ENCODE measurements at regions not wholly inside any gene's neighbourhood (a gene's known extent, or its start where the extent isn't known, plus 50 kb on each side); places are given as distances from the start of the nearest gene placed in this dataset.

DNA sequence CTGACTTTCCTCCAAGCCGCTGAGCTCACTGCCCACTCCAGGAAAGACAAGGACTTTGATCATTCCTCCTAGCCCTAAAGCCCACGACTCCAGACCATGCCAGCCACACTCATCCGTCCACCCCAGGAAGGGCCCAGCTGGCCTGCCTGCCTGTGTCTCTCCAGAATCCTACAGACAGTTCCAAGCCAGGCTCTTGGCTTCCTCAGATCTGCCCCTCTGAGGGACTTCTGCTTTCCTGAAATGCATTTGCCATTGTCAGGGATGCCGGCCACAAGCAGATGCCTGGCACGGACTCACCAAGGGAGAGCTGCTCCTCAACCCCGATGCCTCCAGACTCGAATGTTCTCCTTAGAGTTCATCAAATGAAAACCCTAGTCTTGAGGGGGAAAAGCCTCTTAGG lies 155.8 kb downstream of the OAT start:
- Mint-ChIP-seq H3K27ac (ENCODE audit: unreplicated experiment) (no peak overlapping the region), H3K4me1 (ENCODE audit: low read depth, unreplicated experiment) (no peaks in the 10 kb centered on the region), H3K36me3 (ENCODE audit: insufficient read depth, unreplicated experiment) (no peaks in the 10 kb centered on the region), H3K27me3 (ENCODE audit: unreplicated experiment) (peaks cover 34% of the 10 kb centered on the region), H3K9me3 (ENCODE audit: low read depth, unreplicated experiment) (no peaks in the 10 kb centered on the region), H3K4me3 (ENCODE audit: low read depth, unreplicated experiment) (no peak overlapping the region)
- intact Hi-C loops (cut with micrococcal nuclease; ENCODE audit: unreplicated experiment) = no loop called here
- no peak for DNase-seq
- CTCF ChIA-PET = interaction anchor here (0.6 kb wide), 2 partner anchors 97 to 120 kb away, joined by 5 to 7 read pairs; no protein-coding TSS in a partner anchor
- TF ChIP-seq, protein P1, sequence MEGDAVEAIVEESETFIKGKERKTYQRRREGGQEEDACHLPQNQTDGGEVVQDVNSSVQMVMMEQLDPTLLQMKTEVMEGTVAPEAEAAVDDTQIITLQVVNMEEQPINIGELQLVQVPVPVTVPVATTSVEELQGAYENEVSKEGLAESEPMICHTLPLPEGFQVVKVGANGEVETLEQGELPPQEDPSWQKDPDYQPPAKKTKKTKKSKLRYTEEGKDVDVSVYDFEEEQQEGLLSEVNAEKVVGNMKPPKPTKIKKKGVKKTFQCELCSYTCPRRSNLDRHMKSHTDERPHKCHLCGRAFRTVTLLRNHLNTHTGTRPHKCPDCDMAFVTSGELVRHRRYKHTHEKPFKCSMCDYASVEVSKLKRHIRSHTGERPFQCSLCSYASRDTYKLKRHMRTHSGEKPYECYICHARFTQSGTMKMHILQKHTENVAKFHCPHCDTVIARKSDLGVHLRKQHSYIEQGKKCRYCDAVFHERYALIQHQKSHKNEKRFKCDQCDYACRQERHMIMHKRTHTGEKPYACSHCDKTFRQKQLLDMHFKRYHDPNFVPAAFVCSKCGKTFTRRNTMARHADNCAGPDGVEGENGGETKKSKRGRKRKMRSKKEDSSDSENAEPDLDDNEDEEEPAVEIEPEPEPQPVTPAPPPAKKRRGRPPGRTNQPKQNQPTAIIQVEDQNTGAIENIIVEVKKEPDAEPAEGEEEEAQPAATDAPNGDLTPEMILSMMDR (IDR thresholded peaks at IDR 0.05; ENCODE audit: unreplicated experiment) = no peak
- BruUV-seq (replicated peaks) = no TSS peak

DNA sequence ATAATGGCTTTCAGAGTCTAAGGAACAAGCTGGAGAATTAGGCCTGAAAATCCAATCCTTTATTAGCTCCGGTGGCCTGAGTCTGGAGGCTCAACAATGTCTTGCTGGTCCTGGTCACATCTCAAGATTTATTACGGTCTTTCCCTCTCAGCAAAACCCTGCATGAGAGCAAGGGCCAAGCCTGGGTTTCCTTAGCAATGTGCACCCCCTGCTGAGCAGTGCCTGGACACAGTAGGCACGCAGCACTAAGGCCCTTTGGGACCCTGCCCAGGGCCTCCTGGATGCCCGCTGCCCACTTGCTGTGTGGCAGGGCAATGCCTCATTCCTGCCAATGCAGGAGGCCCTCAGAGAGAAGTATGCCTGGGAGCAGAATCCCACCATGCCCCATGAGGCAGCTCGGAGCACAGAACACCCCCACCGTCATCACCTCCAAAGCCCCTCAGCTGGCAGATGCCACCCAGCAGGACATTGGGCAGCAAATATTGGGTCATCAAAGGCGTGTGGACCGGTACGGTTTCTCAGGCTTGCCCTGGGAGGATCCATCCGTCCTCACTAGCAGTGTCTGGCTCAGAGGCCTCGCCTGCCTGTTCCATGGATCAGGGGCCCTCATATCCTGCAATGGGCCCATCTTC lies 156.4 kb downstream of the OAT start:
- intact Hi-C loops (cut with micrococcal nuclease; ENCODE audit: unreplicated experiment) = no loop called here
- no peak for DNase-seq
- BruUV-seq (replicated peaks) = no TSS peak
- Mint-ChIP-seq H3K4me1 (ENCODE audit: low read depth, unreplicated experiment) (no peaks in the 10 kb centered on the region), H3K27ac (ENCODE audit: unreplicated experiment) (no peak overlapping the region), H3K27me3 (ENCODE audit: unreplicated experiment) (peaks cover 34% of the 10 kb centered on the region), H3K36me3 (ENCODE audit: insufficient read depth, unreplicated experiment) (no peaks in the 10 kb centered on the region), H3K9me3 (ENCODE audit: low read depth, unreplicated experiment) (no peaks in the 10 kb centered on the region), H3K4me3 (ENCODE audit: low read depth, unreplicated experiment) (no peak overlapping the region)
- CTCF ChIA-PET = interaction anchor here (0.6 kb wide), 1 partner anchor 121 kb away, joined by 5 read pairs; no protein-coding TSS in a partner anchor
- TF ChIP-seq, protein P1 (IDR thresholded peaks at IDR 0.05; ENCODE audit: unreplicated experiment) = no peak

DNA sequence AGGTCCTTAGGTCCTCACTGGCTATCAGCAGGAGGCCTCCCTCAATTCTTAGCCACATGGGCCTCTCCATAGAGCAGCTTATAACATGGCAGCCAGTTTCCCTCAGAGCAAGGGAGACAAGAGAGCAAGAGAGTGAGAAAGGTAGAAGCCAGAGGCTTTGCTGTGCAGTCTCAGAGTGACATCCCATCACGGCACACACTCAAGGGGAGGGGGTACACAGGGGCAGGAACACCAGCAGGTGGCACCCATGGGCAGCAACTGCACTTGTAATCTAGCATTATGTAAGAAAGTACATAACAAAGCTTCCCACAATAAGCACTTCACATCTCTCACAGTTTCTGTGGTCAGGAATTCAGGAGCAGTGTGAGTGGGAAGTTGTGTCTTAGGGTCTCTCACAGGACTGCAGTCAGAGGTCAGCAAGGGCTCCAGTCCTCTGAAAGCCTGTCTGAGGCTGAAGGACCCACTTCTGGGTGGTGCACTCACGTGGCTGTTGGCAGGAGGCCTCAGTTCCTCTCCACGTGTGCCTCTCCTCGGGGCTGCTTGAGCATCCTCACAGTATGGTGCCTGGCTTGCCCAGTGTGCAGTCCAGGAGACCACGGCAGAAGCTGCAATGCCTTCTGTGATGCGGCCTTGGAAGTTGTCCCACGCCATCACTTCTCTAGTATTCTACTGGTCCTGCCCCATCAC lies 159.4 kb downstream of the OAT start:
- Mint-ChIP-seq H3K27ac (ENCODE audit: unreplicated experiment) (no peak overlapping the region), H3K9me3 (ENCODE audit: low read depth, unreplicated experiment) (no peaks in the 10 kb centered on the region), H3K4me3 (ENCODE audit: low read depth, unreplicated experiment) (no peak overlapping the region), H3K36me3 (ENCODE audit: insufficient read depth, unreplicated experiment) (no peaks in the 10 kb centered on the region), H3K4me1 (ENCODE audit: low read depth, unreplicated experiment) (no peaks in the 10 kb centered on the region), H3K27me3 (ENCODE audit: unreplicated experiment) (peaks cover 15% of the 10 kb centered on the region)
- TF ChIP-seq, protein P1 (IDR thresholded peaks at IDR 0.05; ENCODE audit: unreplicated experiment) = no peak
- DNase-seq = peak; percentile 17
- no TSS peak for BruUV-seq (replicated peaks)
- intact Hi-C loops (cut with micrococcal nuclease; ENCODE audit: unreplicated experiment) = loop anchor here (10.0 kb wide), 2 partner anchors 164 to 264 kb away; partner anchors contain the start of gene CHST15
- CTCF ChIA-PET = interaction anchor here (1.3 kb wide), 1 partner anchor 130 kb away, joined by 5 read pairs; no protein-coding TSS in a partner anchor

DNA sequence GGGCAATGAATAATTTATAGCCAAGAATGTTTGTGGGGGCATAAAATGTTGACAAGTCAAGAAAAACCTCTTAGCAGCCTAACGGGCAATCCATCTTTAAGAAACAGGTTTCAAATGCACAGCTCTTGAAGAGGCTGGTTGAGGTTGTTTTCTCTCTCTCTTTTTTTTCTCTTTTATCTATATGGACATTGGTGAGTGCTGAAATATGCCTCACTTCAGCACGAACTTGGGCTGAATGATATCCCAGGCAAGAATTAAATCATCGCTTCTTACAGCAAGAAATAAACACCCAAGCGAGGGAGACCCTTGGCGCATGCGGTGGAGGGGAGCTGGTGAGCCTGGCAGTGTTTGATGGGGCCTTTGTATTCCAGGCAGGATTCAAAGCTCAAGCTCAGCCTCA lies 160.9 kb downstream of the OAT start:
- Mint-ChIP-seq H3K4me1 (ENCODE audit: low read depth, unreplicated experiment) (no peaks in the 10 kb centered on the region), H3K9me3 (ENCODE audit: low read depth, unreplicated experiment) (no peaks in the 10 kb centered on the region), H3K4me3 (ENCODE audit: low read depth, unreplicated experiment) (no peak overlapping the region), H3K27ac (ENCODE audit: unreplicated experiment) (no peak overlapping the region), H3K36me3 (ENCODE audit: insufficient read depth, unreplicated experiment) (no peaks in the 10 kb centered on the region), H3K27me3 (ENCODE audit: unreplicated experiment) (no peaks in the 10 kb centered on the region)
- intact Hi-C loops (cut with micrococcal nuclease; ENCODE audit: unreplicated experiment) = loop anchor here (10.0 kb wide), 2 partner anchors 163 to 263 kb away; partner anchors contain the start of gene CHST15
- TF ChIP-seq, protein P1 (IDR thresholded peaks at IDR 0.05; ENCODE audit: unreplicated experiment) = no peak
- CTCF ChIA-PET = interaction anchor here (0.7 kb wide), 1 partner anchor 37 kb away, joined by 3 read pairs; no protein-coding TSS in a partner anchor
- BruUV-seq (replicated peaks) = no TSS peak
- no peak for DNase-seq

Data from Calu3 (cell line).